ENCODE measurements at regions not wholly inside any gene's neighbourhood (a gene's known extent, or its start where the extent isn't known, plus 50 kb on each side); places are given as distances from the start of the nearest gene placed in this dataset.
A peak's percentile ranks its signal among the peaks of the same experiment; 100 is the strongest.

GRCh38 chr6:165821754-165822153, 158.7 kb upstream of the PDE10A start (continued):
- no peak for TF ChIP-seq ETS1 (IDR thresholded peaks at IDR 0.05)
- TF ChIP-seq CREB1 (CRISPR knock-in tag; IDR thresholded peaks at IDR 0.05; ENCODE audit: low read depth), result no peak
- no peak for TF ChIP-seq POLR2AphosphoS5 (IDR thresholded peaks at IDR 0.05; ENCODE audit: low read depth)

DNA sequence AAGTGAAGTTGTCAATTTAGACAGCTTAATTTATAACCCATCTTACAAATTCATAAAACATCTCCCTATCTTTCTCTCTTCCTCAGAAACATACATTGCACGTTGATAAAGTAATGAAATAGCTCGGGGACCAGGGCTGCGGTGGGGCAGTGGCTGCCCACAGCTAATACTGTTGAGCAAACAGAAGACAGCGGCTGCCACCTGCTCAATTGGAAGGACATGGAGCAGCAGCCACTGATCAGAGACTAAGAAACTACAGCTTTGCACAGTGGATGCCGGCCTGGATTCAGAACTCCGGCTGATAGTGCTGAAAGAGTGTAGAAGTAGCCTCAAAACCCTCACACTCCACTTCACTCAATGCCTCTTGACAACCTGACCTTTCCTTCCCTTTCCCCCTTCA, 157.9 kb upstream of the PDE10A start:
- peaks cover 14% of the 10 kb centered on the region for H3K27me3 Mint-ChIP-seq (ENCODE audit: insufficient read depth, low read depth, poor library complexity)
- Histone ChIP-seq H3F3A (replicated peaks; ENCODE audit: low read depth) (no peaks in the 10 kb centered on the region), H4K20me1 (replicated peaks; ENCODE audit: insufficient read depth) (no peaks in the 10 kb centered on the region), H3K9me2 (ENCODE audit: insufficient read depth) (no peaks in the 10 kb centered on the region), H3K79me2 (replicated peaks; ENCODE audit: insufficient read depth) (no peaks in the 10 kb centered on the region), H3K27me3 (ENCODE audit: insufficient read depth) (no peaks in the 10 kb centered on the region), H3K4me3 (no peak overlapping the region), H3K4me1 (ENCODE audit: insufficient read depth) (peaks cover 35% of the 10 kb centered on the region), H3K4me2 (0 out of 2 replicates have a peak overlapping the region, but pooled peaks have one; percentile 11), H2AFZ (no peak overlapping the region), H3K27ac (ENCODE audit: low read depth) (no peak overlapping the region), H3K36me3 (ENCODE audit: insufficient read depth) (no peaks in the 10 kb centered on the region)
- no peaks in the 10 kb centered on the region for H3K36me3 Mint-ChIP-seq (ENCODE audit: low read depth)
- H3K4me1 Mint-ChIP-seq, result peaks cover 41% of the 10 kb centered on the region
- H3K27ac Mint-ChIP-seq, result no peak overlapping the region
- no peak for ATAC-seq
- no peaks in the 10 kb centered on the region for H3K9me3 Mint-ChIP-seq
- DNase-seq (ENCODE audit: low spot score), result no peak
- no peak for TF ChIP-seq POLR2AphosphoS5 (IDR thresholded peaks at IDR 0.05; ENCODE audit: low read depth)
- no peak for TF ChIP-seq ETS1 (IDR thresholded peaks at IDR 0.05)
- TF ChIP-seq CREB1 (CRISPR knock-in tag; IDR thresholded peaks at IDR 0.05; ENCODE audit: low read depth), result no peak
- no peak for TF ChIP-seq ZNF331 (CRISPR knock-in tag; IDR thresholded peaks at IDR 0.05; ENCODE audit: low read depth)
- no peak for TF ChIP-seq ZNF114 (CRISPR knock-in tag; IDR thresholded peaks at IDR 0.05)
- TF ChIP-seq NANOG (IDR thresholded peaks at IDR 0.05; ENCODE audit: borderline replicate concordance), result no peak
- TF ChIP-seq STAT1 (IDR thresholded peaks at IDR 0.05; ENCODE audit: unreplicated experiment), result no peak
- no peak for TF ChIP-seq EZH2phosphoT487 (IDR thresholded peaks at IDR 0.05; ENCODE audit: unreplicated experiment)
- no peak overlapping the region for H3K4me3 Mint-ChIP-seq

GRCh38 chr6:165820407-165820806, 157.4 kb upstream of the PDE10A start:
- Histone ChIP-seq H4K20me1 (replicated peaks; ENCODE audit: insufficient read depth) (no peaks in the 10 kb centered on the region), H3K27me3 (ENCODE audit: insufficient read depth) (no peaks in the 10 kb centered on the region), H3K79me2 (replicated peaks; ENCODE audit: insufficient read depth) (no peaks in the 10 kb centered on the region), H3K9me2 (ENCODE audit: insufficient read depth) (no peaks in the 10 kb centered on the region), H3K4me1 (ENCODE audit: insufficient read depth) (peaks cover 35% of the 10 kb centered on the region), H3K27ac (ENCODE audit: low read depth) (no peak overlapping the region), H3F3A (replicated peaks; ENCODE audit: low read depth) (no peaks in the 10 kb centered on the region), H2AFZ (no peak overlapping the region), H3K4me3 (no peak overlapping the region), H3K4me2 (peak overlapping the region; percentile 11), H3K36me3 (ENCODE audit: insufficient read depth) (no peaks in the 10 kb centered on the region)
- Mint-ChIP-seq H3K27ac (no peak overlapping the region), H3K36me3 (ENCODE audit: low read depth) (no peaks in the 10 kb centered on the region), H3K4me3 (peak overlapping the region; percentile 6; the same call in 1 of the 3 replicates), H3K27me3 (ENCODE audit: insufficient read depth, low read depth, poor library complexity) (peaks cover 14% of the 10 kb centered on the region), H3K4me1 (peaks cover 41% of the 10 kb centered on the region), H3K9me3 (no peaks in the 10 kb centered on the region)
- DNase-seq (ENCODE audit: low spot score), result peak; percentile 44
- peak; percentile 53 for ATAC-seq
- no peak for TF ChIP-seq EZH2 (IDR thresholded peaks at IDR 0.05; ENCODE audit: low read depth, unreplicated experiment)
- no peak for TF ChIP-seq EZH2phosphoT487 (IDR thresholded peaks at IDR 0.05; ENCODE audit: unreplicated experiment)
- no peak for TF ChIP-seq ZNF114 (CRISPR knock-in tag; IDR thresholded peaks at IDR 0.05)
- no peak for TF ChIP-seq ZNF462 (CRISPR knock-in tag; IDR thresholded peaks at IDR 0.05)
- TF ChIP-seq POLR2AphosphoS5 (IDR thresholded peaks at IDR 0.05; ENCODE audit: low read depth), result no peak

Data from GM23338 (cell line).